ENCODE measurements at regions not wholly inside any gene's neighbourhood (a gene's known extent, or its start where the extent isn't known, plus 50 kb on each side); places are given as distances from the start of the nearest gene placed in this dataset.

DNA sequence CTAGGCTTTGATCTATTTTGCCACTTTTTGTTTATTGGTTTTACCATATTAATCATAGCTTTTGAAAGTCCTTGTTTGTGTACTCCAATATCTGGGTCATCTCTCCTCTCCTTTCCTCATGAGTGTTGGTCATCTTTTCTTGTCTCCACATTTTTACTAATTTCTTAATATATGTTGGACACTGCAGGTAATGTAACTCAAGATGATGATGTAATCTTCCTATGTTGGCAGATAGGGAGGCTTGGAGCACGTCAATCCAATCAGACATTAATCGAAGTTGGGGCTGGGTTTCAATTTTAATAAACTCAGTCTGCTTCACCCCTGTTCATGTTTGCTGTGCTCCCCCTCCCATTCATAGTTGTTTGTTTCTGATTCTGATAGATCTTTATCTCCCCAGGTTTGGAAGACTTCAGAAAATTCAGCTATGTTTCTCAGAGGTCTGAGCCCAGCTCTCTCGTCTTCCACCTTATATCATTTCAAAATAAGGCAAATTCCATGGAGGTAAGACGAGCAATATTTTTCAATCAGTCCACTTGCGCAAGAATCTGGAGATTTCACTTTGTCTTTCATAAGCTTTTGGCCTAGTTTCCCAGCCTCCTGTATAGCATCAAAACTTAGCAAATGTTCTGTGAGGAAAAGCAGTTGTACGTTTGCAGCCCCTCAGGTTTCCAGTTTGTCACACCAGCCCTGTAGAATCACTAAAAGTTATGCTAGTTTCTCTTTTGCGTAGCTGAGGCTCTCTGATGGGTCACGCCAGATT is 504.1 kb downstream of the TMTC2 start:
- ChIA-PET POLR2A (interaction anchor here (0.6 kb wide), 1 partner anchor 578 kb away, joined by 3 read pairs; no protein-coding TSS in a partner anchor), CTCF (no interaction called here)
- intact Hi-C loops (cut with micrococcal nuclease) = no loop called here
- Mint-ChIP-seq H3K36me3 (ENCODE audit: low read depth) (no peaks in the 10 kb centered on the region), H3K9me3 (no peaks in the 10 kb centered on the region), H3K27ac (no peak overlapping the region), H3K4me3 (no peak overlapping the region), H3K4me1 (ENCODE audit: low read depth) (no peaks in the 10 kb centered on the region), H3K27me3 (no peaks in the 10 kb centered on the region)
- TF ChIP-seq, protein P1, sequence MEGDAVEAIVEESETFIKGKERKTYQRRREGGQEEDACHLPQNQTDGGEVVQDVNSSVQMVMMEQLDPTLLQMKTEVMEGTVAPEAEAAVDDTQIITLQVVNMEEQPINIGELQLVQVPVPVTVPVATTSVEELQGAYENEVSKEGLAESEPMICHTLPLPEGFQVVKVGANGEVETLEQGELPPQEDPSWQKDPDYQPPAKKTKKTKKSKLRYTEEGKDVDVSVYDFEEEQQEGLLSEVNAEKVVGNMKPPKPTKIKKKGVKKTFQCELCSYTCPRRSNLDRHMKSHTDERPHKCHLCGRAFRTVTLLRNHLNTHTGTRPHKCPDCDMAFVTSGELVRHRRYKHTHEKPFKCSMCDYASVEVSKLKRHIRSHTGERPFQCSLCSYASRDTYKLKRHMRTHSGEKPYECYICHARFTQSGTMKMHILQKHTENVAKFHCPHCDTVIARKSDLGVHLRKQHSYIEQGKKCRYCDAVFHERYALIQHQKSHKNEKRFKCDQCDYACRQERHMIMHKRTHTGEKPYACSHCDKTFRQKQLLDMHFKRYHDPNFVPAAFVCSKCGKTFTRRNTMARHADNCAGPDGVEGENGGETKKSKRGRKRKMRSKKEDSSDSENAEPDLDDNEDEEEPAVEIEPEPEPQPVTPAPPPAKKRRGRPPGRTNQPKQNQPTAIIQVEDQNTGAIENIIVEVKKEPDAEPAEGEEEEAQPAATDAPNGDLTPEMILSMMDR (IDR thresholded peaks at IDR 0.05) = no peak
- no peak for ATAC-seq
- DNase-seq = no peak

- Mint-ChIP-seq H3K4me3 (no peak overlapping the region), H3K36me3 (ENCODE audit: low read depth) (no peaks in the 10 kb centered on the region), H3K27ac (no peak overlapping the region), H3K4me1 (ENCODE audit: low read depth) (no peaks in the 10 kb centered on the region), H3K9me3 (no peaks in the 10 kb centered on the region), H3K27me3 (no peaks in the 10 kb centered on the region)
- DNase-seq (no peak), ATAC-seq (no peak)
- ChIA-PET POLR2A (no interaction called here), CTCF (no interaction called here)
- intact Hi-C loops (cut with micrococcal nuclease) = no loop called here
- TF ChIP-seq, protein P1 (IDR thresholded peaks at IDR 0.05) = no peak
These were observed 499.7 kb downstream of the TMTC2 start for GRCh38 chr12:83186419-83186818.

- Mint-ChIP-seq H3K4me3 (no peak overlapping the region), H3K4me1 (ENCODE audit: low read depth) (no peaks in the 10 kb centered on the region), H3K27me3 (no peaks in the 10 kb centered on the region), H3K9me3 (no peaks in the 10 kb centered on the region), H3K36me3 (ENCODE audit: low read depth) (no peaks in the 10 kb centered on the region), H3K27ac (no peak overlapping the region)
- DNase-seq (no peak), ATAC-seq (no peak)
- ChIA-PET CTCF (no interaction called here), POLR2A (no interaction called here)
- intact Hi-C loops (cut with micrococcal nuclease) = no loop called here
- TF ChIP-seq, protein P1 (IDR thresholded peaks at IDR 0.05) = no peak
These were observed 498.5 kb downstream of the TMTC2 start for GRCh38 chr12:83185241-83185640.

All from activated CD8-positive, alpha-beta T cell treated with anti-CD3 and anti-CD28 coated beads for 36 hours (primary cell).